Keratinocyte (primary cell): ENCODE measurements at regions not wholly inside any gene's neighbourhood (a gene's known extent, or its start where the extent isn't known, plus 50 kb on each side); places are given as distances from the start of the nearest gene placed in this dataset.

Experiments
- DNase-seq: peaks from one replicate; pipeline ENCODE4 v3.0.0-alpha.2; 2011; ENCODE audit warnings: low read depth, missing footprints, low spot score
- FAIRE-seq: peaks from 2 replicates; lab custom pipeline; 2011; peaks lifted over from hg19 to GRCh38; lab: Jason Lieb, UNC
- H2AFZ ChIP-seq: 2 replicates; pipeline ENCODE4 v1.6.0; 2012; ENCODE audit warnings: low read length, control low read depth, inconsistent platforms; ENCODE audit not compliant: control insufficient read depth
- H3K27ac ChIP-seq: 2 replicates; pipeline ENCODE4 v1.5.1; 2011; ENCODE audit warnings: low read length; ENCODE audit not compliant: control insufficient read depth, insufficient read depth
- H3K27me3 ChIP-seq: 3 replicates; pipeline ENCODE4 v1.6.0; 2011; ENCODE audit warnings: low read length; ENCODE audit not compliant: control insufficient read depth, insufficient read depth; ENCODE audit errors: extremely low read depth
- H3K36me3 ChIP-seq, 2 experiments: 2 replicates in 1 of 2; 3 replicates in 1 of 2; pipeline ENCODE4 v1.5.1; 2011; ENCODE audit warnings: low read length in 2 of 2, mild to moderate bottlenecking in 1 of 2; ENCODE audit not compliant: control insufficient read depth in 2 of 2, insufficient read depth in 2 of 2; ENCODE audit errors: extremely low read depth in 1 of 2
- H3K4me1 ChIP-seq: 3 replicates; pipeline ENCODE4 v1.5.1; 2011; ENCODE audit warnings: low read length; ENCODE audit not compliant: control insufficient read depth, insufficient read depth; ENCODE audit errors: extremely low read depth
- H3K4me2 ChIP-seq: 3 replicates; pipeline ENCODE4 v1.6.0; 2011; ENCODE audit warnings: low read depth, low read length; ENCODE audit not compliant: control insufficient read depth, insufficient read depth; ENCODE audit errors: extremely low read depth
- H3K4me3 ChIP-seq, 3 experiments: fragments of 200-600 bp in 1 of 3; sonication (generic) in 1 of 3; 2 replicates in 2 of 3; 3 replicates in 1 of 3; pipeline ENCODE4 v1.5.1; 2011 to 2016; ENCODE audit warnings: low read length in 3 of 3, mild to moderate bottlenecking in 3 of 3, control low read depth in 2 of 3, inconsistent platforms in 1 of 3, low read depth in 1 of 3, mixed read lengths in 1 of 3, mixed run types in 1 of 3, moderate library complexity in 1 of 3; ENCODE audit not compliant: control insufficient read depth in 2 of 3, insufficient read depth in 2 of 3; ENCODE audit errors: extremely low read depth in 1 of 3
- H3K79me2 ChIP-seq: 2 replicates; pipeline ENCODE4 v1.6.0; 2012; ENCODE audit warnings: low read length; ENCODE audit not compliant: control insufficient read depth, insufficient read depth
- H3K9ac ChIP-seq: 3 replicates; pipeline ENCODE4 v1.6.0; 2011; ENCODE audit warnings: low read length; ENCODE audit not compliant: control insufficient read depth, insufficient read depth; ENCODE audit errors: extremely low read depth
- H3K9me1 ChIP-seq: 3 replicates; pipeline ENCODE4 v1.6.0; 2011; ENCODE audit warnings: low read length; ENCODE audit not compliant: control insufficient read depth, insufficient read depth; ENCODE audit errors: extremely low read depth
- H3K9me3 ChIP-seq: 2 replicates; pipeline ENCODE4 v1.5.1; 2012; ENCODE audit warnings: low read depth, low read length; ENCODE audit not compliant: control insufficient read depth
- H4K20me1 ChIP-seq: 3 replicates; pipeline ENCODE4 v1.6.0; 2011; ENCODE audit warnings: low read length; ENCODE audit not compliant: control insufficient read depth, insufficient read depth; ENCODE audit errors: extremely low read depth
- EZH2 ChIP-seq: IDR thresholded peaks from one replicate; pipeline ENCODE4 v1.6.1; 2012; ENCODE audit warnings: inconsistent platforms, mild to moderate bottlenecking, low read length, moderate library complexity
- dilution Hi-C: fragments of 300-500 bp; cut with MboI; formaldehyde crosslinking; loops from one replicate; pipeline ENCODE4 v1.7.0; 2020; ENCODE audit warnings: low sequenced_read_pairs; ENCODE audit not compliant: extremely low pct_ligation_motif_present
- TF ChIP-seq, protein P1 (sequence below), 3 experiments: IDR thresholded peaks in 1 of 3; conservative IDR thresholded peaks in 1 of 3; optimal IDR thresholded peaks in 1 of 3; 2 replicates in 2 of 3; 3 replicates in 1 of 3; pipeline versions ENCODE3 to v1.5.1; 2011; ENCODE audit warnings: low read length in 3 of 3, mild to moderate bottlenecking in 3 of 3, moderate library complexity in 2 of 3, control low read depth in 1 of 3, inconsistent platforms in 1 of 3; ENCODE audit not compliant: insufficient read depth in 2 of 3; ENCODE audit errors: extremely low read depth in 1 of 3

DNA sequence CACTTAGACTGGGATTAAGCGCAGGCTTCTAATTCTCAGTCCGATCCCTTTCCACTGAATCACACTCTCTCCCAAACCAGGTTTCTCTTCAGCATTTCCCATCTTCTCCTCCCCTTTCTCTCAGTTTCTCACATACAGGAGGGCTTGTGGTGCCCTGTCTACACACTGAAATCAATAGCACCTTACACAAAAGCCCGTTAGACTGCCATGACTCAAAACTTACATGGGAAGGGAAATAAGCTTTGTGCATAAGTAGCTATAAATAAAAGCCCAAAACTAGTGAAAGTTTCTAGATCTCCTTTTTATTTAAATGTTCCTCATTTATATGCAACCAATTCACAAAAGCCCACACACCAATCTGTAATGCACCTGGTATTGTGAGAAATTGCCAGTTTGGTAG, 318.4 kb downstream of the TXNL1 start:
- DNase-seq (no peak), FAIRE-seq (no peak)
- Histone ChIP-seq H3K9ac (no peak overlapping the region), H2AFZ (no peak overlapping the region), H3K4me3 (no peak overlapping the region), H3K4me1 (peaks cover 16% of the 10 kb centered on the region), H3K4me2 (no peak overlapping the region), H3K9me3 (no peaks in the 10 kb centered on the region), H3K27ac (no peak overlapping the region), H4K20me1 (no peaks in the 10 kb centered on the region), H3K9me1 (no peaks in the 10 kb centered on the region), H3K27me3 (no peaks in the 10 kb centered on the region), H3K79me2 (no peaks in the 10 kb centered on the region), H3K36me3 (no peaks in the 10 kb centered on the region)
- dilution Hi-C loops = no loop called here
- no peak for TF ChIP-seq EZH2
- TF ChIP-seq, protein P1, sequence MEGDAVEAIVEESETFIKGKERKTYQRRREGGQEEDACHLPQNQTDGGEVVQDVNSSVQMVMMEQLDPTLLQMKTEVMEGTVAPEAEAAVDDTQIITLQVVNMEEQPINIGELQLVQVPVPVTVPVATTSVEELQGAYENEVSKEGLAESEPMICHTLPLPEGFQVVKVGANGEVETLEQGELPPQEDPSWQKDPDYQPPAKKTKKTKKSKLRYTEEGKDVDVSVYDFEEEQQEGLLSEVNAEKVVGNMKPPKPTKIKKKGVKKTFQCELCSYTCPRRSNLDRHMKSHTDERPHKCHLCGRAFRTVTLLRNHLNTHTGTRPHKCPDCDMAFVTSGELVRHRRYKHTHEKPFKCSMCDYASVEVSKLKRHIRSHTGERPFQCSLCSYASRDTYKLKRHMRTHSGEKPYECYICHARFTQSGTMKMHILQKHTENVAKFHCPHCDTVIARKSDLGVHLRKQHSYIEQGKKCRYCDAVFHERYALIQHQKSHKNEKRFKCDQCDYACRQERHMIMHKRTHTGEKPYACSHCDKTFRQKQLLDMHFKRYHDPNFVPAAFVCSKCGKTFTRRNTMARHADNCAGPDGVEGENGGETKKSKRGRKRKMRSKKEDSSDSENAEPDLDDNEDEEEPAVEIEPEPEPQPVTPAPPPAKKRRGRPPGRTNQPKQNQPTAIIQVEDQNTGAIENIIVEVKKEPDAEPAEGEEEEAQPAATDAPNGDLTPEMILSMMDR (optimal IDR thresholded peaks at IDR 0.05 in 1 of 3, IDR thresholded peaks at IDR 0.05 in 1 of 3, conservative IDR thresholded peaks at IDR 0.05 in 1 of 3; ENCODE audit: extremely low read depth in 1 of 3, insufficient read depth in 2 of 3, low read length in 3 of 3) = no peak

DNA sequence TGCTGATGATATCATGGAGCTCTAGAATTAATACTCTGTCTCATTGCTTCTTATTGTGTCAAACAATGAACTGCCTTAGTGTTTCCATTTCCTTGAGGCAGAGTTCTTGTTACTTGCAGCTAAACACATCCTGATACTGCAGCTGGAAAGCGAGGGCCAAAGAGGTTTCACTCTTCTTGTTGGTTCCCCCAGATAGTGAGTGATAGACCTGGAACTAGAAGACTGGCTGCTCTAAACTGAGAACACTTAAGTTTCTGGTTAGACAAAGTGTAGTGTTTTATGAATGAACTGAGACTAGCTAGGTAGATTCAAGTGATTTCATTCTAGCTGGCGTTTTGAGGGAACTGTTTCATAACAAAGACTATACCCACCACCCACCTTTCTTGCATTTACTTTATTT, 321.7 kb downstream of the TXNL1 start:
- TF ChIP-seq, protein P1 (optimal IDR thresholded peaks at IDR 0.05 in 1 of 3, IDR thresholded peaks at IDR 0.05 in 1 of 3, conservative IDR thresholded peaks at IDR 0.05 in 1 of 3; ENCODE audit: extremely low read depth in 1 of 3, insufficient read depth in 2 of 3, low read length in 3 of 3) = no peak
- TF ChIP-seq EZH2 = no peak
- Histone ChIP-seq H3K9me1 (no peaks in the 10 kb centered on the region), H3K79me2 (no peaks in the 10 kb centered on the region), H3K27ac (no peak overlapping the region), H2AFZ (no peak overlapping the region), H3K36me3 (no peaks in the 10 kb centered on the region), H4K20me1 (no peaks in the 10 kb centered on the region), H3K4me3 (no peak overlapping the region), H3K9me3 (no peaks in the 10 kb centered on the region), H3K27me3 (no peaks in the 10 kb centered on the region), H3K4me1 (peaks cover 14% of the 10 kb centered on the region), H3K9ac (no peak overlapping the region), H3K4me2 (no peak overlapping the region)
- FAIRE-seq (no peak), DNase-seq (no peak)
- dilution Hi-C loops = no loop called here
